BLaER1 treated with 17β-estradiol and CSF1 and Interleukin-3, amounts not matched to agents 10 nM and 100 nM (cell line): ENCODE measurements at regions not wholly inside any gene's neighbourhood (a gene's known extent, or its start where the extent isn't known, plus 50 kb on each side); places are given as distances from the start of the nearest gene placed in this dataset.
A peak's percentile ranks its signal among the peaks of the same experiment; 100 is the strongest.
"Not testable (repeated sequence)": the region's sequence is repeated elsewhere in the genome, so short reads cannot be mapped to it uniquely, and the experiment has no call there.

Experiments
- H3K27ac ChIP-seq, 11 experiments: shearing (Covaris generic); formaldehyde crosslinking; 2 replicates each; pipeline ENCODE4 v1.8.1; 2022
- H3K27me3 ChIP-seq, 11 experiments: shearing (Covaris generic); formaldehyde crosslinking; 2 replicates each; pipeline ENCODE4 v1.8.1; 2022
- H3K36me3 ChIP-seq, 11 experiments: shearing (Covaris generic); formaldehyde crosslinking; 2 replicates each; pipeline ENCODE4 v1.8.1; 2022
- H3K4me1 ChIP-seq, 10 experiments: shearing (Covaris generic); formaldehyde crosslinking; 2 replicates each; pipeline ENCODE4 v1.8.1; 2022
- H3K4me2 ChIP-seq, 11 experiments: shearing (Covaris generic); formaldehyde crosslinking; 2 replicates each; pipeline ENCODE4 v1.8.1; 2022
- H3K4me3 ChIP-seq, 10 experiments: shearing (Covaris generic); formaldehyde crosslinking; 2 replicates each; pipeline ENCODE4 v1.8.1; 2022
- H3K9ac ChIP-seq, 11 experiments: shearing (Covaris generic); formaldehyde crosslinking; 2 replicates each; pipeline ENCODE4 v1.8.1; 2022
- H3K9me3 ChIP-seq, 11 experiments: shearing (Covaris generic); formaldehyde crosslinking; replicated peaks in 1 of 11; 2 replicates each; pipeline ENCODE4 v1.8.1; 2022
- H4K20me1 ChIP-seq, 11 experiments: shearing (Covaris generic); formaldehyde crosslinking; 2 replicates each; pipeline ENCODE4 v1.8.1; 2022
- Cebpa-rat ChIP-seq, 11 experiments: shearing (Covaris generic); IDR thresholded peaks; 2 replicates each; pipeline ENCODE4 v1.8.1; 2022

DNA sequence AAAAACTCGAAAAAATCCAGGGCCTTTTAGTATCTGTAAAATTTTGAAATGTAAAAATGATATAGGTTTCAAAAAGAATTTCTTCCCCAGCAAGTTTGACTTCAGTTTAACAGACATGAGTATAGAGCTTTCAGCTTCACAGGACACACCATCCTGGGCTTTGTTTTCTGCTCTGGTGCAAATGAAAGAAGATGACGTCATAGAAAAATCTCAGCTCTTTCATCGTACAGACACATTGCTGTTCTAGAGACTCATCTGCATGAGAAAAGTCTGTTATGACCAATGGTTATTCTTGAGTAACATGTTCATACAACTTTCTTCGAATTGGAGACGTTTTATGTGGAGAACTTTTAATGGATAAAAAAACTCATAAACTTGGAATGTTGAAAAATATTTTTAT lies 111.7 kb upstream of the DYNAP start:
- Histone ChIP-seq H3K4me2 (no peak overlapping the region), H4K20me1 (no peaks in the 10 kb centered on the region), H3K4me3 (no peak overlapping the region), H3K9me3 (no peaks in the 10 kb centered on the region), H3K36me3 (no peaks in the 10 kb centered on the region), H3K9ac (no peak overlapping the region), H3K27ac (no peak overlapping the region), H3K27me3 (no peaks in the 10 kb centered on the region), H3K4me1 (no peaks in the 10 kb centered on the region)
- no peak for TF ChIP-seq Cebpa-rat (IDR thresholded peaks at IDR 0.05)

DNA sequence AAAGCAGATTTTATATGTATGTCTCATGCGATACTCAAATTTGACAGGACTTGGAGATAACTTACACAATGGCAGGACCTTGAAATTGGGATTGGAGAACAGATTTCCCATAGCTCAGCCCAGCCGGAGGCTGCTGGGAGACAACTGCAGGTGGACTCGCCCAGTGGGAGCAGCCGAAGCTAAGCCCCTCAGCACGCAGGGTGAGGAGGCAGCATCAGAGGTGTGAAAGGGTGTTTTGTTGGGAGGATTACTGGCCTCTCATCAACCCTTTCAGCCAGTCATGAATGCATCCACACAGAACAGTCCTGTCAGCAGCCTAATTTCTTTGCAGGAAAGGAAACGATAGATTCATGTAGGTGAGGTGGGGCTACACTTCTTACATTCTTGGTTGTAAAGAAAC lies 110.4 kb upstream of the DYNAP start:
- Histone ChIP-seq H3K9me3 (no peaks in the 10 kb centered on the region), H3K4me3 (no peak overlapping the region), H3K4me1 (no peaks in the 10 kb centered on the region), H3K9ac (no peak overlapping the region), H3K27me3 (no peaks in the 10 kb centered on the region), H4K20me1 (no peaks in the 10 kb centered on the region), H3K4me2 (no peak overlapping the region), H3K27ac (no peak overlapping the region), H3K36me3 (no peaks in the 10 kb centered on the region)
- no peak for TF ChIP-seq Cebpa-rat (IDR thresholded peaks at IDR 0.05)

DNA sequence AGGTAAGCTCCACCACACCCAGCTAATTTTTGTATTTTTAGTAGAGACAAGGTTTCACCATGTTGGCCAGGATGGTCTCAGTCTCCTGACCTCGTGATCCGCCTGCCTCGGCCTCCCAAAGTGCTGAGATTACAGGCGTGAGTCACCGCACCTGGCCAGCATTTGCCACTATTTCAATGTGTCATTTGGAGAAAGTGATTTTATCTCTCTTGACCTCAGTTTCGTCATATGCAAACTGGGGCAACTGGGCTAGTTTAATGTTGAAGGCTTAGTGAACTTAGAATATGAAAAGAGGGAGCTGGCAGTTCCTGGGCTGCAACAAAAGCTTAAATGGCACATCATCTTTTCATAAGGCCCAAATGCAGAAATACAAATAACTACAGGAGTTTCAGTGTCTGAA lies 88.6 kb upstream of the DYNAP start:
- not testable (repeated sequence) for H3K27me3 ChIP-seq, H3K9me3 ChIP-seq, H3K27ac ChIP-seq, H3K9ac ChIP-seq, H3K4me2 ChIP-seq, H3K36me3 ChIP-seq, H4K20me1 ChIP-seq, H3K4me1 ChIP-seq, H3K4me3 ChIP-seq

GRCh38 chr18:54503131-54503894 lies 87.7 kb upstream of the DYNAP start:
- no peak for TF ChIP-seq Cebpa-rat (IDR thresholded peaks at IDR 0.05)
- no peak overlapping the region for H3K27ac ChIP-seq
- no peaks in the 10 kb centered on the region; a peak in 1 of 22 replicates for H3K9me3 ChIP-seq
- no peak overlapping the region for H3K9ac ChIP-seq
- H4K20me1 ChIP-seq, result no peaks in the 10 kb centered on the region
- no peak overlapping the region for H3K4me2 ChIP-seq
- H3K36me3 ChIP-seq, result no peaks in the 10 kb centered on the region
- no peak overlapping the region for H3K4me3 ChIP-seq
- H3K4me1 ChIP-seq, result no peaks in the 10 kb centered on the region
- H3K27me3 ChIP-seq, result no peaks in the 10 kb centered on the region

GRCh38 chr18:54506516-54507261 lies 84.4 kb upstream of the DYNAP start:
- Histone ChIP-seq H3K4me2 (no peak overlapping the region), H3K4me3 (no peak overlapping the region), H3K4me1 (no peaks in the 10 kb centered on the region)

DNA sequence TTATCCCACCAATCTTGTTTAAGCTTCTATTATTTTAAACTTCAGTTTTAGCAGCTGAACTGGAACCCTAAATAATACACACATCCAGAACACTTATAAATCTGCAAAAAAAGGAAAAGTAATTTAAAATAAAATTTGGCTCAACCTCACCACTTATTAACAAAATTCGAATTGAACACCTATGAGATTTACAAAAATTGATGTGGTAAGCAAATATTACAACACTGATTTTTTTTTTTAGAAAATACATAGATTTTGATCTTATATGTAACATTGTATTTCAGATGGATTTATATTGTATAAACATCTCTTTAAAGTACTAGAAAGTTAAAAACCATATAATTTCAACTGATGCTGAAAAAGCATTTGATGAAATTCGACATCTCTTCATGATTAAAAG lies 81.3 kb upstream of the DYNAP start:
- H3K27me3 ChIP-seq, result no peaks in the 10 kb centered on the region
- no peaks in the 10 kb centered on the region for H3K4me1 ChIP-seq
- no peak for TF ChIP-seq Cebpa-rat (IDR thresholded peaks at IDR 0.05)
- no peak overlapping the region for H3K4me2 ChIP-seq
- H4K20me1 ChIP-seq, result no peaks in the 10 kb centered on the region
- no peaks in the 10 kb centered on the region for H3K36me3 ChIP-seq
- no peaks in the 10 kb centered on the region for H3K9me3 ChIP-seq
- no peak overlapping the region for H3K27ac ChIP-seq
- no peak overlapping the region for H3K4me3 ChIP-seq
- H3K9ac ChIP-seq, result no peak overlapping the region

More at GRCh38 chr18:54506516-54507261, 84.4 kb upstream of the DYNAP start:
- no peaks in the 10 kb centered on the region for H3K36me3 ChIP-seq
- H3K9ac ChIP-seq, result no peak overlapping the region
- no peak overlapping the region for H3K27ac ChIP-seq
- H3K27me3 ChIP-seq, result no peaks in the 10 kb centered on the region
- no peaks in the 10 kb centered on the region for H4K20me1 ChIP-seq
- no peaks in the 10 kb centered on the region; a peak in 1 of 22 replicates for H3K9me3 ChIP-seq
- no peak for TF ChIP-seq Cebpa-rat (IDR thresholded peaks at IDR 0.05)

DNA sequence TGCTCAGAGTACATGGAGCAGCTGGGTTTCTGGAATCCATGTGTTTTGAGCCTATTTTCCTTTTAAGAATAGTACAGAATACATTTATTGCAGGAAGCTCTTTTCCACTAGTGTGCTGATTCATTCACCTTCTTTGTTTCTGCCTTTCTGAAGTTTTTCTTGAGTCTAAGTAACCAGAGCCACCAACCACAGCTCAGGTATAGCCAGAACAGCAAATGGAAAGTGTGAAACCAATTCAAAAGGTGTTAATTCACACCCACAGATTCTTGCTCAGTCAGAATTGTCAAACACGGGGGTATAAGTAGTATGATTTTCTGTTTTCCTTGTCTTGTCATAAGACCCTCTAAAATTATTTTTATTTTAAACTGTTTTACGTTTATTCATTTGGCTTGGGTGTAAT lies 75.9 kb upstream of the DYNAP start:
- Histone ChIP-seq H3K4me2 (no peak overlapping the region), H3K27ac (no peak overlapping the region), H3K9me3 (no peaks in the 10 kb centered on the region), H3K9ac (no peak overlapping the region), H3K27me3 (no peaks in the 10 kb centered on the region), H3K4me1 (no peaks in the 10 kb centered on the region), H3K4me3 (no peak overlapping the region), H3K36me3 (no peaks in the 10 kb centered on the region), H4K20me1 (no peaks in the 10 kb centered on the region)
- TF ChIP-seq Cebpa-rat (IDR thresholded peaks at IDR 0.05), result no peak

- H3K4me2 ChIP-seq, result no peak overlapping the region
- no peak for TF ChIP-seq Cebpa-rat (IDR thresholded peaks at IDR 0.05)
These were observed 73.5 kb upstream of the DYNAP start for GRCh38 chr18:54517521-54517920.

DNA sequence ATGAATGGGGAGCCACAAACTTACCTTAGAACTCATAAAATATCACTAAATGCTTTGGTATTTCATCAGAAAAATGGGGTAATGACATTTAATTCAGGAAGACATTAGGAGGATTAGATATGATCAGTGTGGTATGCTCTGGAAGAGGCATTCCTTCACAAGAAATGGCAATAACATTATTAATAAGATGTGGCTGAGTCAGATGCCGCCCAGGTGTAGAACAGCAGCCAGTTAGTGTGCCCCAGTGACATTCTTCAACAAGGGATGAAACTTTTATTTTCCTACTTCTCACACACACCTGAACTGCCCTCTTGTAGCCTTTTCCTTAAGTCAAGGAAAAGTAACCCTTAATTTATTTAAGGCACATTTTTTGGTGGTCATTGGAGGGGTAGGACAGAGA lies 69.2 kb upstream of the DYNAP start:
- H3K27me3 ChIP-seq, result no peaks in the 10 kb centered on the region
- no peak overlapping the region for H3K27ac ChIP-seq
- H3K4me2 ChIP-seq, result no peak overlapping the region
- no peaks in the 10 kb centered on the region for H3K36me3 ChIP-seq
- no peaks in the 10 kb centered on the region for H4K20me1 ChIP-seq
- no peak overlapping the region for H3K4me3 ChIP-seq
- no peak for TF ChIP-seq Cebpa-rat (IDR thresholded peaks at IDR 0.05)
- H3K9ac ChIP-seq, result no peak overlapping the region
- peaks cover 0 to 14% (median 0%) of the 10 kb centered on the region in 10 experiments; a peak in 5 of 20 replicates for H3K4me1 ChIP-seq
- H3K9me3 ChIP-seq, result no peaks in the 10 kb centered on the region

More at GRCh38 chr18:54517521-54517920, 73.5 kb upstream of the DYNAP start:
- no peak overlapping the region for H3K4me3 ChIP-seq
- H3K36me3 ChIP-seq, result no peaks in the 10 kb centered on the region
- H3K9ac ChIP-seq, result no peak overlapping the region
- H3K27me3 ChIP-seq, result no peaks in the 10 kb centered on the region
- H3K9me3 ChIP-seq, result no peaks in the 10 kb centered on the region
- no peak overlapping the region for H3K27ac ChIP-seq
- no peaks in the 10 kb centered on the region for H4K20me1 ChIP-seq
- H3K4me1 ChIP-seq, result no peaks in the 10 kb centered on the region

GRCh38 chr18:54528942-54529376 lies 62.1 kb upstream of the DYNAP start:
- no peak overlapping the region for H3K4me3 ChIP-seq
- no peaks in the 10 kb centered on the region for H3K36me3 ChIP-seq
- H3K4me1 ChIP-seq, result peaks cover 0 to 55% (median 34%) of the 10 kb centered on the region in 10 experiments; a peak in 15 of 20 replicates
- H3K9ac ChIP-seq, result no peak overlapping the region
- no peak overlapping the region for H3K27ac ChIP-seq
- H3K4me2 ChIP-seq, result peak overlapping the region in 5 of 11 experiments; percentile 1 to 89 (median 74); a peak in 6 of 22 replicates
- peaks cover 2 to 8% (median 6%) of the 10 kb centered on the region in 11 experiments; a peak in 15 of 22 replicates for H3K9me3 ChIP-seq
- H3K27me3 ChIP-seq, result no peaks in the 10 kb centered on the region
- TF ChIP-seq Cebpa-rat (IDR thresholded peaks at IDR 0.05), result no peak
- H4K20me1 ChIP-seq, result no peaks in the 10 kb centered on the region
